DOHH2 (cell line): ENCODE measurements at regions not wholly inside any gene's neighbourhood (a gene's known extent, or its start where the extent isn't known, plus 50 kb on each side); places are given as distances from the start of the nearest gene placed in this dataset.

Source experiments
- CTCF ChIP-seq: fragments of 200-600 bp; sonication (generic); IDR thresholded peaks from one replicate; pipeline ENCODE4 v1.5.1; 2014; ENCODE audit warnings: antibody characterized with exemption, mild to moderate bottlenecking, low read depth, low read length; ENCODE audit not compliant: poor library complexity, severe bottlenecking
- EZH2phosphoT487 ChIP-seq: fragments of 200-600 bp; sonication (generic); IDR thresholded peaks from 2 replicates; pipeline ENCODE4 v1.6.1; 2017; ENCODE audit warnings: borderline replicate concordance, mild to moderate bottlenecking, antibody characterized with exemption, low read length, moderate library complexity, mixed read lengths

GRCh38 chr10:62946278-62946677 lies 130.1 kb upstream of the EGR2 start:
- TF ChIP-seq CTCF (no peak), EZH2phosphoT487 (no peak)
